ENCODE measurements at regions not wholly inside any gene's neighbourhood (a gene's known extent, or its start where the extent isn't known, plus 50 kb on each side); places are given as distances from the start of the nearest gene placed in this dataset.

GRCh38 chr2:81276595-81276994 is 972.0 kb upstream of the LRRTM1 start:
- WGBS, 10 experiments, result 0 to 100% (median 59%) methylated on average over 1 of the region's 1 CpG; no CpG with 5 or more reads in 6 of the 10 experiments
- Histone ChIP-seq H3K4me3 (no peak overlapping the region), H3K27ac (no peak overlapping the region), H3K4me1 (replicated peaks in 1 of 2) (no peaks in the 10 kb centered on the region)
- no peak for ATAC-seq (replicated peaks in 6 of 8)
- in situ Hi-C loops (cut with MboI; ENCODE audit: low pct_unique_long_range_greater_than_20kb in 2 of 9, low sequenced_read_pairs in 9 of 9, unreplicated experiment in 9 of 9), result no loop called here

DNA sequence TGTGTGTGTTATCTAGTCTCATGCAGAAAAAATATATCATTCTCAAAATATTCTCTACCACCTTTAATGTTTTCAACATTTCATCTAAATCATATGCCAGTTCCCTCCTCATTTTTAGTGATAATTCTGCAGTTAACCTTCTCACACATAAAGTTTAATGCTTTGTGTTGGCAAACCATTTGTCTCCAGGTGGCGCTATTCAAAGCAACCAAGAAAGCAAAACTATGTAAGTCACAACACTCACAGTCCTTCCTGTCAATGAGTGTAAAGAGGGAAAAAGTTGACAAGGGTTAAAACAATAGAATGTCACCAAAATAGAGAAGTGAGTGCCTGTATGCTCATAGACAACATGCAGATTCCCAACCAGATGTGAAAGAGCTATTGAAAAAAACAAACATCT is 961.6 kb upstream of the LRRTM1 start:
- in situ Hi-C loops (cut with MboI; ENCODE audit: low pct_unique_long_range_greater_than_20kb in 2 of 9, low sequenced_read_pairs in 9 of 9, unreplicated experiment in 9 of 9), result no loop called here

DNA sequence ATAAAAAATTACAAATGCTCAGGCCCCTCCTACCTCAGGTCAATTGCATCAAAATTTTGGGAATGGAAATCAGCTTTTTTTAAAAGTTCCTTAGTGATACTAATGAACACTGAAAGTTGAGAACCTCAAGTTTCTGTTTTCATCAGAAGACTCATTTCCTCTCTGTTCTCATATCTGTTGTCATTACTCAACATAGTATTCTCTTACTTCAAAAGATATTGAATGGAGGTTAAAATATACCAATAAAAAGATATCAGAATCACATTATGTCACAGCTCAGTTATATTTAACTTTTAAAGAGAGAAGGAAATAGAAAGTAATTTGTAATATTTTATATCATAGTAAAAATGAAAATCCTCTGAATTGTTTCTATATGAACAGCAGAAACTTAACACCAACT is 959.4 kb upstream of the LRRTM1 start:
- in situ Hi-C loops (cut with MboI; ENCODE audit: low pct_unique_long_range_greater_than_20kb in 2 of 9, low sequenced_read_pairs in 9 of 9, unreplicated experiment in 9 of 9), result no loop called here
- Histone ChIP-seq H3K27ac (no peak overlapping the region), H3K4me1 (replicated peaks in 1 of 2) (no peaks in the 10 kb centered on the region), H3K4me3 (no peak overlapping the region)
- no peak for ATAC-seq (replicated peaks in 6 of 8)

More for the DNA sequence above, 961.6 kb upstream of the LRRTM1 start:
- Histone ChIP-seq H3K4me1 (replicated peaks in 1 of 2) (no peaks in the 10 kb centered on the region), H3K27ac (no peak overlapping the region), H3K4me3 (no peak overlapping the region)
- no peak for ATAC-seq (replicated peaks in 6 of 8)
- WGBS, 10 experiments, result 0 to 36% (median 0%) methylated on average over 1 of the region's 1 CpG; no CpG with 5 or more reads in 1 of the 10 experiments

DNA sequence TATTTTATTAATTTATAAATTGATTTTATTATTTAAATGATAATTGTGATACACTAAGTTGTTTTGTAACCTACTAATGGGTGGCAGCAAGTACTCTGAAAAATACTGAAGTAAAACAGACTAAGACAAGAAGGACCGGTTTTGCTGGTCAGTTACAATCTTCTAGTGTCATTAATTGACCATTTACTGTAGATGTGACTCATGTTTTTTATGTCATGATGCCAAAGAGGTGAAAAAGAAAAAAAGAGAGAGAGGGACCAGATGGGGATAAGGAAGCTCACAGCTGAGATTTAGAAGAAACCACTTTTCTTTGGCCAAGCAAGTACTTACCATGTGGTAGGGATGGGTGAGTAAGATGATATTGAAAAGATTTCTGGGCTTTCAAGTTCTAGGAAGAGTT is 955.8 kb upstream of the LRRTM1 start:
- in situ Hi-C loops (cut with MboI; ENCODE audit: low pct_unique_long_range_greater_than_20kb in 2 of 9, low sequenced_read_pairs in 9 of 9, unreplicated experiment in 9 of 9), result no loop called here
- H3K4me3 ChIP-seq, result no peak overlapping the region
- 0 to 100% (median 60%) methylated on average over 1 of the region's 1 CpG; no CpG with 5 or more reads in 1 of the 10 experiments for WGBS, 10 experiments
- H3K4me1 ChIP-seq (replicated peaks in 1 of 2), result no peaks in the 10 kb centered on the region
- H3K27ac ChIP-seq, result no peak overlapping the region
- ATAC-seq (replicated peaks in 6 of 8), result no peak

GRCh38 chr2:81250270-81250669 is 945.7 kb upstream of the LRRTM1 start:
- in situ Hi-C loops (cut with MboI; ENCODE audit: low pct_unique_long_range_greater_than_20kb in 2 of 9, low sequenced_read_pairs in 9 of 9, unreplicated experiment in 9 of 9), result no loop called here
- peak in 2 of 8 experiments; percentile 15 to 39 for ATAC-seq (replicated peaks in 6 of 8)
- peaks cover 0 to 4% of the 10 kb centered on the region in 2 donors for H3K4me1 ChIP-seq (replicated peaks in 1 of 2)
- H3K4me3 ChIP-seq, result no peak overlapping the region
- no peak overlapping the region for H3K27ac ChIP-seq
- 8 to 60% (median 21%) methylated on average over 1 to 3 of the region's 3 CpGs; no CpG with 5 or more reads in 1 of the 10 experiments for WGBS, 10 experiments

DNA sequence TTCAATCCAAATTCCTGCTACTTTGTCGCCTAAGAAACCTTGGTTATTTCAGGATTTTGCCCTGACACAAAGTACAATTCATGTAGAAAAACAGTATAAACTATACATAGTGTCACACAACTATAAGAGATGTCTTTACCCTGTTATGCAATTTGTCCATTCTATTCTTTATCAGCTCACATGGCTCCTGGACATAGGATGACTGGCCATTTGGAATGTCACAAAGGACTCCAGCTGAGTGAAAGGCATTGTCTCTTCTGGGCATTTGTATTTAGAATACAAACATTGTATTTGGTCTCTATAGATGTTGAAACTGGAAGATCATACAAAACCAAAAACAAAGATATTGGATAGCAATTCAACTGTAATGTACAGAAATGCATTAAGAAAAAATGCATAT is 944.6 kb upstream of the LRRTM1 start:
- in situ Hi-C loops (cut with MboI; ENCODE audit: low pct_unique_long_range_greater_than_20kb in 2 of 9, low sequenced_read_pairs in 9 of 9, unreplicated experiment in 9 of 9), result no loop called here
- peaks cover 0 to 4% of the 10 kb centered on the region in 2 donors for H3K4me1 ChIP-seq (replicated peaks in 1 of 2)
- WGBS, 10 experiments, result 0 to 100% (median 51%) methylated on average over 1 of the region's 1 CpG; no CpG with 5 or more reads in 4 of the 10 experiments
- H3K4me3 ChIP-seq, result no peak overlapping the region
- peak in 1 of 8 experiments; percentile 63 for ATAC-seq (replicated peaks in 6 of 8)
- no peak overlapping the region for H3K27ac ChIP-seq

- in situ Hi-C loops (cut with MboI; ENCODE audit: low pct_unique_long_range_greater_than_20kb in 2 of 9, low sequenced_read_pairs in 9 of 9, unreplicated experiment in 9 of 9), result no loop called here
- ATAC-seq (replicated peaks in 6 of 8), result no peak
- H3K4me1 ChIP-seq (replicated peaks in 1 of 2), result peaks cover 0 to 4% of the 10 kb centered on the region in 2 donors
- no peak overlapping the region for H3K4me3 ChIP-seq
- 0 to 90% (median 64%) methylated on average over 1 to 3 of the region's 3 CpGs; no CpG with 5 or more reads in 1 of the 10 experiments for WGBS, 10 experiments
- no peak overlapping the region for H3K27ac ChIP-seq
Measured at GRCh38 chr2:81247648-81248047, 943.1 kb upstream of the LRRTM1 start.

DNA sequence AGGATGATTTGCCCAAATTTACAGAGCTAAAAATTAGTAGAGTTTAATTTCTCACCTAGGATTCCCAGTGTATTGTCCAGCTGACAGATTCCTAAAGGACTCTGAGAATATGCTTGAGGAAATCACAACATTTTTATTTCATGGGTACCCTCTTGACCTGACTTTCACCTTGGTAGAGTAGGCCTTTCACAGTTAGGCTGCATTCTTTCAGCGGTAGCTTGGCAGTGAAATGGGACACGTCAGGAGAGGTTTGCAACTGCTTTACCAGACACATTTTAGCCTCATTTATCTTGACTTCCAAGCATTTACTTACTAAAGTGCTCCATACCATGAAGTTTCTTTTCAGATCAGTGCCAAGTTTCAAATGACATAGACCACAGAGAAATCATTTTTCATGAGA is 937.9 kb upstream of the LRRTM1 start:
- H3K4me3 ChIP-seq, result no peak overlapping the region
- H3K4me1 ChIP-seq (replicated peaks in 1 of 2), result no peaks in the 10 kb centered on the region
- in situ Hi-C loops (cut with MboI; ENCODE audit: low pct_unique_long_range_greater_than_20kb in 2 of 9, low sequenced_read_pairs in 9 of 9, unreplicated experiment in 9 of 9), result no loop called here
- no peak overlapping the region for H3K27ac ChIP-seq
- peak in 1 of 8 experiments; percentile 50 for ATAC-seq (replicated peaks in 6 of 8)
- WGBS, 10 experiments, result 0 to 80% (median 50%) methylated on average over 1 to 2 of the region's 2 CpGs; no CpG with 5 or more reads in 2 of the 10 experiments

DNA sequence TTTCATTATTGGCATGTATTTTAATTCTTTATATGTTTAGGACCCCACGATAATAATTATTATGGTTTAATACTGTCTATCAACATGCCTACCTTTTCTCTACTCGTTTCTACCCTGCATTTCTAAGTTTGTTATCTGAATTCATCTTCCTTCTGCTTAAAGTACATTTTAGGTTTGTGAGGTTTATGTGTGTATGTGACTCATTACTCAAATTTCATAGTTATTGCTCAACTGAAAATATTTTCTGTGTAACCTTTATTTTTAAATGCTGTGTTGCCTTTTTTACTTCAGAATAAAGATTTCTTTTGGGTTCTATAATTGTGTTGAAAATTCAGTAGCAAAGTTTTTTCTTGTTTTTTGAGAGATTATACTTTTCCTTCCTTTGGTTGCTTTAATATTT is 933.9 kb upstream of the LRRTM1 start:
- in situ Hi-C loops (cut with MboI; ENCODE audit: low pct_unique_long_range_greater_than_20kb in 2 of 9, low sequenced_read_pairs in 9 of 9, unreplicated experiment in 9 of 9), result no loop called here
- Histone ChIP-seq H3K27ac (no peak overlapping the region), H3K4me1 (replicated peaks in 1 of 2) (no peaks in the 10 kb centered on the region), H3K4me3 (no peak overlapping the region)
- WGBS, 10 experiments, result 0 to 75% (median 50%) methylated on average over 2 of the region's 2 CpGs; no CpG with 5 or more reads in 1 of the 10 experiments
- ATAC-seq (replicated peaks in 6 of 8), result no peak

- whole genome bisulfite sequencing, 10 experiments, result 0 to 100% (median 100%) methylated on average over 1 of the region's 1 CpG; no CpG with 5 or more reads in 3 of the 10 experiments
- no peak overlapping the region for H3K27ac ChIP-seq
- H3K4me3 ChIP-seq, result no peak overlapping the region
- no peaks in the 10 kb centered on the region for H3K4me1 ChIP-seq (replicated peaks in 1 of 2)
- in situ Hi-C loops (cut with MboI; ENCODE audit: low pct_unique_long_range_greater_than_20kb in 2 of 9, low sequenced_read_pairs in 9 of 9, unreplicated experiment in 9 of 9), result no loop called here
- ATAC-seq (replicated peaks in 6 of 8), result no peak
Measured at GRCh38 chr2:81235601-81236000, 931.0 kb upstream of the LRRTM1 start.

DNA sequence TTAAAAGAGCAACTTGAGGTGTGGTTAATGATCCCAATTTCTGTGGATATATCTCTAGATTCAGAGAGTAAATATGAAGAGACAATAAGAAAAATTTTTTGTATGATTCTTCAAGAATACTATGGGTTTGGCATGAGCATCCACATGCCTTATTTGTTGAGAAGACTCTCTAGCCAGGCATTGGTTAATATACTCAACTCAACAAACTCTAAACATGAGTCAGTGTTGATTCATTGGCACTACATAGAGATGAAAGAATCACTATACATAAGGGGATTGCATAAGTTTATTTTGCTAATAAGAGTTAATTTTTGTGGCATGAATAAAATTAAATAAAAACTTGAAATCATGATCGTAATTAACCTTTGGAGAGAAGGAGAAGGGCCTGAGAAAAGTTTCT is 930.2 kb upstream of the LRRTM1 start:
- no peak overlapping the region for H3K4me3 ChIP-seq
- no peak overlapping the region for H3K27ac ChIP-seq
- in situ Hi-C loops (cut with MboI; ENCODE audit: low pct_unique_long_range_greater_than_20kb in 2 of 9, low sequenced_read_pairs in 9 of 9, unreplicated experiment in 9 of 9), result no loop called here
- WGBS, 10 experiments, result 0 to 89% (median 72%) methylated on average over 1 of the region's 1 CpG
- H3K4me1 ChIP-seq (replicated peaks in 1 of 2), result no peaks in the 10 kb centered on the region
- ATAC-seq (replicated peaks in 6 of 8), result no peak

DNA sequence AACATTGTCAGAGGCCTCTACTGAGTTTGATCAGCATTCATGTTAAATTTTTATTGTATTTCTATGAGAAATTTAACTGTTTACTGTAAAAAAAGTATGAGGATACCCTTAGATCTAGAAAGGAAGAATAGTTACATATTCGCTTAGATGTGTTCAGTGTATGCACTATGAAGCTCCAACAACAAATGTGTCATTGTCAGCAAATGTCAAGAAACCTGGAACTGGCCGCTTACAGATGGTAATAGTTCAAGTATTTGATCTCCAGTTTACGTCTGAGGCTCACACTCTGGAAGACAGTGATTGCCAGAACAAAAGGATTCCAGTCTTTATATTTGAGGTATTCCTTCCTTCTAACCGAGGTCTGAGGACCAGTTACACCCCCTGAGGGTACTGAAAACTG is 921.2 kb upstream of the LRRTM1 start:
- Histone ChIP-seq H3K27ac (no peak overlapping the region), H3K4me1 (replicated peaks in 1 of 2) (no peaks in the 10 kb centered on the region), H3K4me3 (no peak overlapping the region)
- ATAC-seq (replicated peaks in 6 of 8), result no peak
- in situ Hi-C loops (cut with MboI; ENCODE audit: low pct_unique_long_range_greater_than_20kb in 2 of 9, low sequenced_read_pairs in 9 of 9, unreplicated experiment in 9 of 9), result no loop called here
- 0 to 76% (median 50%) methylated on average over 1 to 4 of the region's 4 CpGs; no CpG with 5 or more reads in 1 of the 10 experiments for WGBS, 10 experiments

- in situ Hi-C loops (cut with MboI; ENCODE audit: low pct_unique_long_range_greater_than_20kb in 2 of 9, low sequenced_read_pairs in 9 of 9, unreplicated experiment in 9 of 9), result no loop called here
- no peak for ATAC-seq (replicated peaks in 6 of 8)
- Histone ChIP-seq H3K27ac (no peak overlapping the region), H3K4me3 (no peak overlapping the region), H3K4me1 (replicated peaks in 1 of 2) (no peaks in the 10 kb centered on the region)
- WGBS, 10 experiments, result 0 to 100% (median 44%) methylated on average over 1 to 2 of the region's 2 CpGs; no CpG with 5 or more reads in 2 of the 10 experiments
Measured at GRCh38 chr2:81213598-81213997, 909.0 kb upstream of the LRRTM1 start.

DNA sequence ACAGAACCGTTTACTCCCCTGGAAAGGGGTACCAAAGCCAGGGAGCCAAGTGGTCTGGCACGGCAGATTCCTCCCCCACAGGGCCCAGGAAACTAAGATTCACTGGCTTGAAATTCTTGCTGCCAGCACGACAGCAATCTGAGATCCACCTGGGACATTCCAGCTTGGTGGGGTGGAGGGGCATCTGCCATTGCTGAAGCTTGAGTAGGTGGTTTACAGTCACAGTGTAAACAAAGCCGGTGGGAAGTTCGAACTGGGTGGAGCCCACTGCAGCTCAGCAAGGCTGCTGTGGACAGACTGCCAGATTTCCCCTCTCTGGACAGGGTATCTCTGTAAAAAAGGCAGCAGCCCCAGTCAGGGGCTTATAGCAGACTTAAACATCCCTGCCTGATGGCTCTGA is 901.7 kb upstream of the LRRTM1 start:
- WGBS, 10 experiments, result 0 to 80% (median 40%) methylated on average over 1 to 5 of the region's 5 CpGs; no CpG with 5 or more reads in 3 of the 10 experiments

More for the DNA sequence above, 901.7 kb upstream of the LRRTM1 start:
- in situ Hi-C loops (cut with MboI; ENCODE audit: low pct_unique_long_range_greater_than_20kb in 2 of 9, low sequenced_read_pairs in 9 of 9, unreplicated experiment in 9 of 9), result no loop called here
- H3K4me3 ChIP-seq, result no peak overlapping the region
- ATAC-seq (replicated peaks in 6 of 8), result no peak
- H3K27ac ChIP-seq, result no peak overlapping the region
- no peaks in the 10 kb centered on the region for H3K4me1 ChIP-seq (replicated peaks in 1 of 2)

Data from motor neuron (in vitro differentiated cells).